BE2C (cell line): ENCODE measurements at regions not wholly inside any gene's neighbourhood (a gene's known extent, or its start where the extent isn't known, plus 50 kb on each side); places are given as distances from the start of the nearest gene placed in this dataset.

Source experiments
- DNase-seq: peaks from one replicate; pipeline ENCODE4 v3.0.0-alpha.2; 2020
- H3K27me3 ChIP-seq: fragments of 250-450 bp; sonication (Bioruptor Pico); 2 replicates; pipeline ENCODE4 v1.5.1; 2020; ENCODE audit warnings: mild to moderate bottlenecking
- H3K36me3 ChIP-seq: fragments of 250-450 bp; sonication (Bioruptor Pico); 2 replicates; pipeline ENCODE4 v1.5.1; 2020; ENCODE audit warnings: mild to moderate bottlenecking
- H3K4me1 ChIP-seq: fragments of 250-450 bp; sonication (Bioruptor Pico); 2 replicates; pipeline ENCODE4 v1.5.1; 2020
- H3K4me3 ChIP-seq: 2 replicates; pipeline ENCODE4 v1.5.1; 2011; ENCODE audit warnings: low read depth, low read length
- H3K9me3 ChIP-seq: fragments of 250-450 bp; sonication (Bioruptor Pico); 2 replicates; pipeline ENCODE4 v1.5.1; 2020
- TF ChIP-seq, protein P1 (sequence below): IDR thresholded peaks from 2 replicates; pipeline ENCODE4 v1.5.1; 2012; ENCODE audit warnings: mild to moderate bottlenecking, low read depth, low read length

GRCh38 chr6:169932491-169932890, 181.1 kb downstream of the ERMARD start:
- no peak for DNase-seq
- Histone ChIP-seq H3K4me3 (no peak overlapping the region), H3K4me1 (no peaks in the 10 kb centered on the region), H3K9me3 (no peaks in the 10 kb centered on the region), H3K36me3 (no peaks in the 10 kb centered on the region), H3K27me3 (no peaks in the 10 kb centered on the region)
- TF ChIP-seq, protein P1, sequence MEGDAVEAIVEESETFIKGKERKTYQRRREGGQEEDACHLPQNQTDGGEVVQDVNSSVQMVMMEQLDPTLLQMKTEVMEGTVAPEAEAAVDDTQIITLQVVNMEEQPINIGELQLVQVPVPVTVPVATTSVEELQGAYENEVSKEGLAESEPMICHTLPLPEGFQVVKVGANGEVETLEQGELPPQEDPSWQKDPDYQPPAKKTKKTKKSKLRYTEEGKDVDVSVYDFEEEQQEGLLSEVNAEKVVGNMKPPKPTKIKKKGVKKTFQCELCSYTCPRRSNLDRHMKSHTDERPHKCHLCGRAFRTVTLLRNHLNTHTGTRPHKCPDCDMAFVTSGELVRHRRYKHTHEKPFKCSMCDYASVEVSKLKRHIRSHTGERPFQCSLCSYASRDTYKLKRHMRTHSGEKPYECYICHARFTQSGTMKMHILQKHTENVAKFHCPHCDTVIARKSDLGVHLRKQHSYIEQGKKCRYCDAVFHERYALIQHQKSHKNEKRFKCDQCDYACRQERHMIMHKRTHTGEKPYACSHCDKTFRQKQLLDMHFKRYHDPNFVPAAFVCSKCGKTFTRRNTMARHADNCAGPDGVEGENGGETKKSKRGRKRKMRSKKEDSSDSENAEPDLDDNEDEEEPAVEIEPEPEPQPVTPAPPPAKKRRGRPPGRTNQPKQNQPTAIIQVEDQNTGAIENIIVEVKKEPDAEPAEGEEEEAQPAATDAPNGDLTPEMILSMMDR, result no peak

DNA sequence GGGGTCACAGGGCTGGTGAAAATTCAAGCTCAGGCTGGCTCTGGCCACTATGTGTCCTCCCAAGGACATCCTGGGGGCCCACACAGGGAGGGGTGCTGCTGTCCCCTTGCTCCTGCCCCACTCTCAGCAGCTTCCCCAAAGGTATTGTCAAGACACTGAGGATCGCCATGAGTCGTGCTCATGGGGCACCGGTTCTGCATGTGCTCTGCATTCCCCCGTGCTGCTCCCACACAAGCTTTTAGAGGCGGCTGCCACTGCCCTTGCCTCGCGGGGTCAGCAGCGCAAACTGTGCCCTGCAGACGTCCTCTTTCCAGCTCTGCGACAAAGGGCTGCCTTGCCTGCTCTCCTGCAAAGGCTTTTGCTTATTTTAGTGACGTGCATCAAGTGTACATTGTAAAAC, 179.8 kb downstream of the ERMARD start:
- DNase-seq, result no peak
- Histone ChIP-seq H3K36me3 (no peaks in the 10 kb centered on the region), H3K9me3 (no peaks in the 10 kb centered on the region), H3K4me1 (no peaks in the 10 kb centered on the region), H3K4me3 (no peak overlapping the region), H3K27me3 (no peaks in the 10 kb centered on the region)
- TF ChIP-seq, protein P1, result no peak

GRCh38 chr6:169930799-169931198, 179.4 kb downstream of the ERMARD start:
- Histone ChIP-seq H3K4me3 (no peak overlapping the region), H3K36me3 (no peaks in the 10 kb centered on the region), H3K4me1 (no peaks in the 10 kb centered on the region), H3K9me3 (no peaks in the 10 kb centered on the region), H3K27me3 (no peaks in the 10 kb centered on the region)
- TF ChIP-seq, protein P1, result no peak
- no peak for DNase-seq

DNA sequence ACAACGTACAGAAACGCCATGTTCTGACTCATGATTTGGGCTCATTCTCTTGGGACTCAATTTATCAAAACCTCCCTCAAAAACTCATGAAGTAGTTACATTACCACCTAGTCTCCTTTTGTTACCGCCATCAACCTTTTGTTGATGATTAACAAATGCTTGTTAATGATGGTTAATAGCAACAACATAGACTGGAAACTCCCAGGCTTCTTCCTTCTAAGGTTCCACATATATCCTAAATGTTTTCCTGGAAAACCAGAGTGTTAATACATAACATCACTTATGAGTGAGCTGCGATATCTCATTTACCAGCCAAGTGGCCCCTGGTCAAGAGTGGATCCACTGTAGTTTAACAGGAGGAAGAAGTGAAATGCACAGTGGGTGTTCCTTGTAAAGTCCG, 176.3 kb downstream of the ERMARD start:
- no peaks in the 10 kb centered on the region for H3K36me3 ChIP-seq
- DNase-seq, result no peak
- H3K4me1 ChIP-seq, result no peaks in the 10 kb centered on the region
- TF ChIP-seq, protein P1, result no peak
- no peak overlapping the region for H3K4me3 ChIP-seq
- no peaks in the 10 kb centered on the region for H3K9me3 ChIP-seq
- no peaks in the 10 kb centered on the region for H3K27me3 ChIP-seq

DNA sequence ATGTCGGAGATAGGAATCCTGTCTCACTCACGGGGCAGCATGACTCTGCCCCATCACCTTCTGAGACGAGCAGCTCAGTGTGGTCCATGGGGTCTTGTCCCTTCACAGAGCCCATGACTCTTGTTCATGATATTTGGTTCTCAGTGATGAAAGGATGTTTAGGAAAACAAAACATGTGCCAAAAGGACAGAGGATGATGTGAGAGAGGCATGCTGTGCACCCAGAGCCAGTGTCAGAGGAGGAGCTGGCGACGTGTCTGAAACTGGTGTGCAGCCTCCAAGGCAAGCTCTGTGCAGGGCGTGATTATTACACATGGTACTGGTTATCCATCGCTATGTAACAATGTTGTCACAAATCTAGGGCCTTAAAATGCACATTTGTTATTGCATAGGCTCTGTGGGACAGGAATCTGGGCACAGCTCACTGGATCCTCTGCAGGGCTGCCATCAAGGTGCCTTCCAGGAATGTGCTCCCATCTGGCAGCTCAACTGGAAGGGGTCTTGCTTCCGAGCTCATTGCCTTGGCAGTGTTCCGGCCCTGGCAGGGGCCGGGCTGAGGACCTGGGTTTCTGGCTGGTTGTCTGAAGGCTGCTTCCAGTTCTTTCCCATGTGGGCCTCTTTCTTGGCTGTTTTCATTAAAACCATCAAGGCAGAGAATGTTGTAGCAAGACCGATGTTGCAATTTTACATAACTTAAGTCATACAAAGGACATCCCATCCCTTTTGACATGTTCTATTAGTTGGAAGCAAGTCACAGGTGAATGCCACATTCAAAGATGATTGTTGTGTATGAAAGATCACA, 175.4 kb downstream of the ERMARD start:
- no peaks in the 10 kb centered on the region for H3K36me3 ChIP-seq
- H3K27me3 ChIP-seq, result no peaks in the 10 kb centered on the region
- DNase-seq, result no peak
- no peaks in the 10 kb centered on the region for H3K4me1 ChIP-seq
- H3K9me3 ChIP-seq, result no peaks in the 10 kb centered on the region
- TF ChIP-seq, protein P1, result no peak
- H3K4me3 ChIP-seq, result no peak overlapping the region
